Hematopoietic multipotent progenitor cell treated with erythropoietin and hydrocortisone succinate and interleukin-3 and kit ligand, for 8 days (in vitro differentiated cells): ENCODE measurements at regions not wholly inside any gene's neighbourhood (a gene's known extent, or its start where the extent isn't known, plus 50 kb on each side); places are given as distances from the start of the nearest gene placed in this dataset.
"Not testable (repeated sequence)": the region's sequence is repeated elsewhere in the genome, so short reads cannot be mapped to it uniquely, and the experiment has no call there.

Experiments used
- DNase-seq: peaks from one replicate; pipeline ENCODE4 v3.0.0-alpha.2; 2015

DNA sequence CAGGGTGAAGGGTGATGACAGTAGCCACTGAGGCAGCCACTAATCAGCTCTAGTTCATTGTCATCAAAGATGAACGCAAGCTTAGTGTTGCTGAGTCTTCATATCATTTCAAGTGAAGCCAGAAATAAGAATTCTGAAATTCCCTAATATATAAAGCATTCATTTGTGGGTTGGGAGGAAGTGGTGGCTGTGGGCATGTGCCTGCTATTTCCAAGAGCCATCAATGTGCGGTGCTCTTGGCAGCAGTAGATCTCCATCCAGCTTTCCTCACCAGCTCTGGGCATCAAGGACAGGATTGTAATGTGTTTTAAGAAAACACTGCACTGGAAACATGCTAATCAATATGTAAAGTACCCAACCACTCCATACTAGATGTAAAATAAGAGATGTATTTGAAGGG lies 202.5 kb upstream of the AHR start:
- DNase-seq: no peak

DNA sequence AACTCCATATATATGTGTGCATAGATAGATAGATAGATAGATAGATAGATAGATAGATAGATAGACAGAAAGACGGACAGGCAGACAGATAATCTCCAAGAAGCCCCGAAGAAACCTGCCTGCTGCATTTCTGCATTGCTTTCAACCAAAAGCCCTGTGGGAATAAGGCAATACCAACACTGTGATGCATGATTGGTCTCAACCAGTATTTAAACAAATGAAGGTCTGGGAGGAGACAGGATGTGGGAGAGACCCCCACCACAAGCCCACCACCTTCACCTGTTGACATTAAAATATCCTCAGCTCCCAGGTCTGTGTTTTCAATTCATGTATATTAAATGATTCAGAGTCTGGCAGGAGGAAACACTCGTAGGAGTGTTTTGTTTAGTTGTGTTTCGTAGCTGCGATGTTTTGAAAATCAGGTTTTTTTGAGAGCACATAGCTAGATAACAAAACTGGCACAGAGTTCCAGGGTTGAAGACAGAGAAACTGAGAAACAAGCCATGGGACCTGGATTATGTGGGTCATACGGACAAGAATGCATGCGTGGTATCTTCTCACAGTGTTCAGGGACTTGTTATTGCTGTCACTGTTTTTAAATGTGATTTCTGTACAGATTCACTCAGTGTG lies 200.7 kb upstream of the AHR start:
- DNase-seq: no peak

DNA sequence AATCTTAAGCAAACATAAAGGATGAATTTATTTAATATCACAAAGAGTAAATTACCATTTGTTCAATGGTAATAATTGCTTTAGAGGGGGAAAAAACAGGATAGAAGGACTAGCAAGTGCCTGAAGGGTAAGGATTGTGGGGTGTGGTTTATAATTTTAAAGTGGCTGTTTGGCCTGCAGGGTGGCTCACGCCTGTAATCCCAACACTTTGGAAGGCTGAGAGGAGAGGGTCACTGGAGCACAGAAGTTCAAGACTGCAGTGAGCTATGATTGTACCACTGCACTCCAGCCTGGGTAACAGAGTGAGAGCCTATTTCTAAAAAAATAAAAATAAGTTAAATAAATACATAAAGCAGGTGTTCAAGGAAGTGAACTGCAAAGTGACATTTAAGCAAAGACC lies 199.9 kb upstream of the AHR start:
- DNase-seq: no peak

DNA sequence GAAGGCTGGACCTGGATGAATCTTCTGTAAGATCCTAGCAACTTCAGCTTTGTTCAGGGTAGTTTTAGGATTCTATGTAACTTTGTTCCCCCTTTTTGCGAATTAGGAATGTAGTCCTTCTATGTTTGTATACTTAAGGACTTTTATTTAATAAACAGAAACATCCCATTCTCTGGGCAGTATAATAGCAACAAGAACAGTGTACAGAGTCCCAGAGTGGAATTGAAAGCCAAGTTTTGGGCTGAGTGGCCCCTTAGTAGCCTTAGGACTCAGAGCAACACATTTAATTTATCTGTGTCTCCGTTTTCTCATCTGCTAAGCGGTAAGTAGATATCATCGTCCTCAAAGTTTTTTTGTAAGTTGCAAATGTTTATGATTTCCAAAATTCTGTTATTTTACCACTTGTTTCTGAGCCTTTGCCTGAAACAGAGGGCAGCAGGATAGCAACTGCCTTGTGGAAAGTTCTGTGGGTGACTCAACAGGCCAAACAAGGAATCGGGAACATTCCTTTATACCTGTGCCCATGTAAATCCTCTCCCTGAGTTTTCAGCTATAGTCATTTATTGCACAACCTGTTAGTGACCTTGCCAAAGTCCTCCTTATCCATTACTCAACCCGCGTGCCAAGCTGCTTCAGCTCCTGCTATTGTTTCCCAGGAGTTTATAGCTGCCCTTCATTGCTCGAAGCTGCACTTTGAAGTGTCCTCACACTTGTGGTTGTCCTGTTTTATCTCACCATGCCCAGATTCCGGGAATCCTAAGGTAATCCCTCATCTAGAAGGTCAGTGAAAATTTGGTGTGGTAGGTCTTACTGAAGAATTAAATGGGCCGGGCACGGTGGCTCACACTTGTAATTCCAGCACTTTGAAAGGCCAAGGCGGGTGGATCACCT lies 199.1 kb upstream of the AHR start:
- DNase-seq: no peak

DNA sequence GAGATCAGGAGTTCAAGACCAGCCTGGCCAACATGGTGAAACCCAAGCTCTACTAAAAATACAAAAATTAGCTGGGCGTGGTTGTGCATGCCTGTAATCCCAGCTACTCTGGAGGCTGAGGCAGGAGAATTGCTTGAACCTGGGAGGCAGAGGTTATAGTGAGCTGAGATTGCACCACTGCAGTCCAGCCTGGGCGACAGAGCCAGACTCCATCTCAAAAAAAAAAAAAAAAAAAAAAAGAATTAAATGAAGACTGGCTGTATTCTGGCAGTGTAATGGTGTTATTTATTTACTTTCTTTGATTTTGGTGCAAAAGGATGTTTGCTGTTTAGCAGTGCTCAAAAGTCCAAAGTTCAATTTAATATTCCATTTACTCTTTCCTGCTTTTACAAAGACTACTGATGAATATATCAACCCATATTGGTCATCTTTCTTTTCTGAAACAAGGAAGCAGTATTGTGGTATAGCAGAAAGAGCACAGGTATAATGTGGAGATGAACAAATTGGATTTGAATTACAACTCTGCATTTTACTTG lies 198.4 kb upstream of the AHR start:
- not testable (repeated sequence) for DNase-seq

DNA sequence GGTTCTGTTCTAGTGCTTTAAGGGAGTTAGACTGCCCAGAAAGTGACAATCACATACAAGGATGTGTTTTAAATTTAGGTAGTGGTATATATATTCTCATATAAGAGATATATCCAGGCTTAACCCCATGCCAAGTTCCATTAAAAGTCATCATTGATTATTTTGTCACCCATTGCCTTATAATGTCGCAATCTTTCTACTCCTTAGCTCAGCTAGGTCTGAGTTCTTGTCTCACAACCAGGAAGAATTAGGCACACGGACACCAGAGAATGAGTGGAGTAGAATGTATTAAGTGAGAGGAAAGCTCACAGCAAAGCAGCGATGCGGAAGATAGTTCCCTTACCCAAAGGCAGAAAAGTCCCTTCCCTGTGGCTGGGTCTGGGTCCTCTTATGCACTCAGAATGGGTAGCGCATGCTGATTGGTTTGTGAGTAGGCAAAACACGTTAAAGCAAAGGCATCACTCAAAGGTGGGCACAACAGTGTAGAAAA lies 197.2 kb upstream of the AHR start:
- no peak for DNase-seq

DNA sequence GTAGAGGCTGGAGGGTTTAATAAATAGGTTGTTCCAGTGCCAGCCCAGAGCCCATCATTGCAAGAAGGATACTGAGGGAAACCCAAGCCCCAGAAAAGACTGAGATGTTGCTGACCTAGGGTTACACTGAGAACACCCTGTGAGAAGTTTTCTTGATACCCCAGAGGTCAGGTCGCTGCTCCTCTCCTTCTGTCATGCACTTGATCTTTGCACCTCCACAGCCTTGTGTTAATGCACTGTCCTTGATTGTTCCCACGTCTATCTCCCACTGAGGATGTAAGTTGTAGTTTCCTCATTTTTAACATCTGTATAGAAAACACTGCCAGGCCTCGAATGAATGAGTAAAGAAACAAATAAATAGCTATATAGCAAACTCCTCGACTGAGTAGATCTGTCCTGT lies 195.3 kb upstream of the AHR start:
- DNase-seq: no peak

DNA sequence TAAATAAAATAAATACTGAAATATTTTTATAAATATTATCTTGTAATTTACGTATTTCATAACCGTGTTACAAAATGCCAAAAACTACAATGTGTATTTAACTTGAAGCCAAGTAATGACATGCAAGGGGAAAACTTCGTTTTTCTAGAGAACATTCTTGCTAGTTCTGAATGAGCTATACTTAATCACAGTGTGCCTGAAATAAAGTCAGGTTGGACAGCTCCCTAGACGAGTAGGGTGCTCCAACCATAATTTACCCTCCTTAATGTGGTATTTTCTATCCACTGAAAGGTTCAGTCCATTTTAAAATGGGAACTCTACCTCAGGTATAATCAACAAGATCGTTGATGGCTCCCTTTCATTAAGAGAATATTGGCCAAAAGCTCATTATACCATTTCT lies 194.5 kb upstream of the AHR start:
- DNase-seq: no peak

DNA sequence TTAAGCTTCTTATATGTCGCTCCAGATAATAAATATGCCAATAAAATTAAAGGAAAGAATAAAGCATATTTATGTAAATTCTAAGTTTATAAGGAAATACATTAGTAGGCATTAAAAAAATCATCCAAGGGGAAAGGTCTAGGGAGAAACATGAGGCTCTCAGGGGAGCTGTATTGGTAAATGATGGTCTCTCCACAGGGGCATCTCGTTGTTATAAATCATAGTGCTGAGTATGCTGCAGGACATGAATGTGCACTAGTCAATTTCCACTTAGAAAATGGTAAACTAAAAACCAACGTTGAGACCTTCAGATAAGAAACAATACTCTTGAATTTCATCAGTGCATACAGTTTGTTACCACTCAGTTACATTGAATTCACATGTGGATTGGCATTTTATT lies 194.0 kb upstream of the AHR start:
- no peak for DNase-seq

DNA sequence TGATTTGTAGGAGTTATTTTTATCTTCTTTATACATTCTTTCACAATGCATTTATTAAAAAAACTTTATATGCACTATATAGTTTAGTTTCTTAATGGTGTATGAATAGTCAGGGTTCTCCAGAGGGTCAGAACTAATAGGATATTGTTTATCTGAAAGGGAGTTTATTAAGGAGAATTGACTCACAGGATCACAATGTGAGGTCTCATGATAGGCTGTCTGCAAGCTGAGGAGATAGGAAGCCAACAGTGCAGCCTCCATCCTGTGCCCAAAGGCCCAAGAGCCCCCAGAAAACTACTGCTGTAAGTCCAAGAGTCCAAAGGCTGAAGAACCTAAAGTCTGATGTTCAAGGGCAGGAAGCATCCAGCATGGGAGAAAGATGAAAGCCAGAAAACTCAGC lies 192.8 kb upstream of the AHR start:
- no peak for DNase-seq

DNA sequence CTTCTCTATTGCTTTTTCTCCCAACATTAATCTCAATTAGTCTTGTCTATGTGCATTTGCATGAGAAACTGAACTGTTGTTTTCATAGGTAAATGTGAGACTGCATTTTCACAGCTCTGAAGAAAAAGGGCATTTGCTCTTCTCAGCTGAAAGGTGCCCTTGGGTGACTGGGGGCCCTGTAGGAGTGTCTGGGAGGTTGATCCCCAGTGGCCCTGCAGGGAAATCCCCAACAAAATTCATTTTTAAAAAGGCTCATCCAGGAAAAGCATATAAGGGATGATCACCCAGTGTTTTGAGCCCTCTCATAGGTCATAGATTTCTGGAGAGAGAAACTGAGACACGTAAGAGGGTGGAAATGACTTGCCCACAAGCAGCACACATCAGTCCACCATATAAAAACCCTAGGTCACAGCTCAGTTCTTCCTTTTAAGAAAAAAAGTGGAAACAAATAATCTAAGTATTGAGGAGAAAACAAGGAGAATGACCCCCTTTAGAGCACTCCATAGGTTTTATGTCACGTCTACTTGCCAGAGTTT lies 190.3 kb upstream of the AHR start:
- no peak for DNase-seq

DNA sequence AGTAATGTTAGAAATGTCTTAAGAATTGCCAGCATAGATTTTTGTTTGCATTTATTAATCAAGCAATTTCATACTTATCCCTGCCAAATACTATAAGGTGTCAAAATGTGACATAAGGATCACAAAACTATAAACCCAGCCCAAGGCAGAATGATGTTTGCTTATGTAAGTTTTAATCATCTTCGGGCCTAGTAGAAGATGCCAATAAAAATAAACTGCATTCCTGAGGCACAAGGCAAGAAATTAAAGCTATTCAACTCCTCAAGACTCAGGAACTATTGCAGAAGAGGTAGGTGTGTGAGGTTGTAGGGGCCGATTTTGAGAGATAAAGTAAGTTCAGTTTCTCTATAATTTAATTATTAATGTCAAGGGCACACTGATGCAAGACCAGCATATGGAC lies 189.4 kb upstream of the AHR start:
- no peak for DNase-seq

DNA sequence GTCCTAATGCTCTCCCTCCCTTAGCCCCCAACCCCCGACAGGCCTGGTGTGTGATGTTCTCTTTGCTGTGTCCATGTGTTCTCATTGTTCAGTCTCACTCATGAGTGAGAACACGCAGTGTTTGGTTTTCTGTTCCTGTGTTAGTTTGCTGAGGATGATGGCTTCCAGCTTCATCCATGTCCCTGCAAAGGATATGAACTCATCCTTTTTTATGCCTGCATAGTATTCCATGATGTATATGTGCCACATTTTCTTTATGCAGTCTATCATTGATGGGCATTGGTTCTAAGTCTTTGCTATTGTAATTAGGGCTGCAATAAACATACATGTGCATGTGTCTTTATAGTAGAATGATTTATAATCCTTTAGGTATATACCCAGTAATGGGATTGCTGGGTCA lies 184.7 kb upstream of the AHR start:
- DNase-seq: not testable (repeated sequence)

DNA sequence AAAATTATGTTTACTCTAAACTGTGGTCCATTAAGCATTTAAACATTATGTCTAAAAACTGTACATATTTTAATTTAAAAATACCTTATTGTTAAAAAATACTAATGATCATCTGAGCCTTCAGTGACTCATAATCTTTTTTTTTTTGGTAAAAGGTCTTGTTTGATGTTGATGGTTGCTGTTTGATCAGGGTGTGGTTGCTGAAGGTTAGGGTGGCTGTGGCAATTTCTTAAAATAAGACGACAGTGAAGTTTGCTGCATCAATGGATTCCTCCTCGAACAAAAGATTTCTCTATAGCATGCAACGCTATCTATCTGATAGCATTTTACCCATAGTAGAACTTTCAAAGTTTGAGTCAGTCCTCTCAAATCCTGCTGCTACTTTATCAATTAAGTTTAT lies 180.0 kb upstream of the AHR start:
- DNase-seq: no peak

DNA sequence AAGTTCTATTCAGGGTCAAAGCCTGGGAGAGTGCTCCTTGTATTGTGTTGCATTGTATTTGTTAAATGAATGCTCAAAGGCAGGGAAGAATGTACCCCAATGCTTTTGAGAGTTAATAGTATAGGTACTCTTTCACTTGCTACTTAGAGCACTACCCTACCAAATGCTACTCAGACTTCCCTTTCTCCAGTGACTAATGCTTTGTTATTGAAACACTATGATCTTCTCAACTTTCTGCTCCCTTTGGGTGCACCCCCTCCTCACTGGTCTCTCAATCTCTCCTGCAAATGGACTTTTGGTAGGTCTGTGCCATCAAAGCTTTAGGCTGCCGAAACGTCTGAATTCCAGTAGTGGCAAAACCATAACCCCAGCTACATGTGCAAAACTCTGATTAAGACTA lies 177.7 kb upstream of the AHR start:
- no peak for DNase-seq

DNA sequence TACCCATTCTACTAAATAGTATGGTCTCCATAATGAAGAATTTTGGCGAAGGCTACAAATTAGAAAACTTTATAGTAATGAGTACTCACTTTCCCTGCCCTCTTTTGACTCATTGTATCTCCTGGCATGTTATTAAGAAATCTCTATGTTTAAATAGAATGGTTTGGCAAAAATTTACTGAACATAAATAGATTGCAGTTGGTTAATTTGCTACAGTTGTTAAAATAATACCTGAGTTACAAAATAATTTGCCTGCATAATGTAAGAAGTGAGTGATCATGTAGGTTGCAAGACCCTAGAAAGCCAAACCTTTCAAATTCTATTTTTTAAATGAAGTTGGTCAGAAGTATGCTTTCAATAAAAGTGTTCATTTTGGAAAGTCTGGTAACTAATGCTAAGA lies 176.8 kb upstream of the AHR start:
- no peak for DNase-seq

DNA sequence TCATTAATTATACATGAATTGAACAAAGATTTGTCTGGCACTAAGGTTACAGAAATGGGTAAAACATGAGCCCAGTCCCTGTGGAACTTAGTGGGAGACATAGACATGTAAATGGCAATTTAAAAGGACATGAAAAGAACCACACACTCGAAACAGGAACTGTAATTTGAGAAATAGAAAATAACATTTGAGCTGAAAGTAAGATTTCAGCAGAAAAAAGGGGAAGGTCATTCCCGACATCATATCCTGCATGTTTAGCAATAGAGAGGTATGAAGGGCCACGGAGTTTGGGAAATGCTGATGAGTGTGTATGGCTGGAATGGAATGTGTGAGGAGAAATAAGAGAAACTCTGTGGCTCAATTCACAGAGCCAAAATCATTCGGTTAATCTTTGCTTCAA lies 175.4 kb upstream of the AHR start:
- DNase-seq: no peak

DNA sequence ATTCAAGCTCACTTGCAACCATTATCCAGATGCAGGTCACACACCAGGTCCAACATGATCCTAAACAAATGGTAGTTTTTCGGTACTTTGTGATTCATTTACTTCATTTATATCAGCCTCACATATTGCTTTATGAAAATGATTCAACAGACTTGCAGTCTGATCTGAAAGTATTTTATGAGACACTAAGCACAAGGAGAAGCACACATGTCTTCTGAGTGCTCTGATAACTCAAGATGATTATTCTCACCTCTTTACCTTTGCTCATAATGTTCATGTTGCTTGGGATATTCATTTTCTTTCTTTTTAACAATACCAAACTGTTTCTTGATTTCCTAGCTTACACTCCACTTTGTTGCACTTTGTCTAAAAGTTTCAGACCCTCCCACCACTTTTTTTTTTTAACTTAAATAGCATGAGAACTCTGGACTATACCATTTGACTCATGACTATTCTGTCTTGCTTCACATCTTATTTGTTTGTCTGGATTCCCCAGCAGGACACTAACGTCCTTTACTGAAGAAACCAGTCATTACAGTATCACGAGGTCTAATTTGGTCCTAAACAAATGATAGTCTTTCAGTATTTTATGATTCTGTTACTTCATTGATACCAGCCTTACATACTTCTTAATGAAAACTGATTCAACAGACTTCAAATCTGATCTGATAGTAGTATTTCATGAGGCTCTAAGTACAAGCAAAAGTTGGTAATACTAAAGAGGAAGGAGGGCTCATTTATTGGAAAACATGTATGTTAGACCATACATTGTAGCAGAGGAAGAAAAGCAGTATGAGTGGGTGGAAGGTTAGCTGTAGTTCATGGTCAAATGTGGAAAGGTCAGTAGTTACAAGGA lies 171.8 kb upstream of the AHR start:
- DNase-seq: no peak

DNA sequence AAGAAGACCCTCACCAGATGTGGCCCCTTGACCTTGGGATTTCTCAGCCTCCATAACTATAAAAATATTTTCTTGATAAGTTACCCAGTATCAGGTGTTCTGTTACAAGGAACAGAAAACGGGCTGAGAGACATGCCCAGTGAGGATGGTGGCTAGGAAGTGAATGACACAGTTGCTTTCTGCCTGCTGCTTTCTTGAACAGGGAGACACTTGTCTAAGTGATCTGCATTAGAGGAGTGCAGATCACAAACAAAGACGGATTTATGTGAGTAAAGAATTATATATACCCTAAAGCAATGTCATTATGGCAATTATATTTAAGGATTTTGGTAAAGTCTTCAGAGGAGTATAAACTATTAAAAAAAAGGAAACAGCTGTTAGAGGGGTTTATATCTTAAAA lies 169.2 kb upstream of the AHR start:
- no peak for DNase-seq

DNA sequence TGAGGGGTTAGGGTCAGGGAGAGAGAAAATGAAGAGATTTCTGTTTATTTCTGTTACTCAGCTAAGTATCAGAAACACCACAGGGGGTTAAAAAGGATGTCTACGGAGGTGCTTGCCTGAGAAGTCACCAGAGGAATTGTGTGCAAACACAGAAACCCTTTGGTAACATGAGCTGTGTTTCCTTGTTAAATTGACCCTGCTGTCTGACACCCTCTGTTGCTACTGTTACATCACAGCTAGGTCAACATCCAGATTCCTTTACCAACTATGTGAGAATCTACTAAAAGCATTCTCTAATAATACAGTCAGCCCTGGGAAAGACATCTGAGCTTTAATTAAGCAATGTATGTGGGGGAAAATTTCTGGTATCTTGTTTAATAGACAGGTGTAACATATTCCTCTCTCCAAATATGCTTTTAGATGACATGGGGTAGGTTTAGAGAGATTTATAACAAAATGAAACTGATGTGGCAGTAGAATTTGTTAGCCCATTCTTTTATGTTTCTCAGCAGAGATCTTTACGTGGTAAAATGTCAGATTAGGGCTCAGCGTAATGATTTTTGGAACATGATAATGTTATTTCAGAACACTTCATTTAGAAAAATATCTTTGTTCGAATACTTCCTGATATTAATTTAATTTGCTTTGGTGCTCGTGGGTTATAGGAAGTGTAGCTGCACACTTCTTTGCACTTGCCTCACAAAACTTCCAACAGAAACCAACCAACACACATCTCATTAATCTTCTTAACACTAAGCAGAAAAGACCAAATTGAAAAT lies 168.0 kb upstream of the AHR start:
- no peak for DNase-seq

DNA sequence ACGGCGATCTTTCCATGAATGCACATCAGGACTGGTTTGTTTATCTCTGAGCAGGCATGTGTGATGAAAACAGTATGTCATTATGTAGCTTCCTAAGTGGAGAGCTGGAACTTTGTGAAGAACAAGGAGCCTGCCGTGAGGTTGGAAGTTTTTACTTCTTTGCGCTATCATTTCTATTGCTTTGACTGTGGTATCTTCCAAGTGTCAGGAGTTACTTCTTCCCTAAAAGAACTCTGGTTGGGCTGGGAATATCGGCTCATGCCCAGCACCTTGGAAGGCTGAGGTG lies 167.4 kb upstream of the AHR start:
- DNase-seq: no peak

DNA sequence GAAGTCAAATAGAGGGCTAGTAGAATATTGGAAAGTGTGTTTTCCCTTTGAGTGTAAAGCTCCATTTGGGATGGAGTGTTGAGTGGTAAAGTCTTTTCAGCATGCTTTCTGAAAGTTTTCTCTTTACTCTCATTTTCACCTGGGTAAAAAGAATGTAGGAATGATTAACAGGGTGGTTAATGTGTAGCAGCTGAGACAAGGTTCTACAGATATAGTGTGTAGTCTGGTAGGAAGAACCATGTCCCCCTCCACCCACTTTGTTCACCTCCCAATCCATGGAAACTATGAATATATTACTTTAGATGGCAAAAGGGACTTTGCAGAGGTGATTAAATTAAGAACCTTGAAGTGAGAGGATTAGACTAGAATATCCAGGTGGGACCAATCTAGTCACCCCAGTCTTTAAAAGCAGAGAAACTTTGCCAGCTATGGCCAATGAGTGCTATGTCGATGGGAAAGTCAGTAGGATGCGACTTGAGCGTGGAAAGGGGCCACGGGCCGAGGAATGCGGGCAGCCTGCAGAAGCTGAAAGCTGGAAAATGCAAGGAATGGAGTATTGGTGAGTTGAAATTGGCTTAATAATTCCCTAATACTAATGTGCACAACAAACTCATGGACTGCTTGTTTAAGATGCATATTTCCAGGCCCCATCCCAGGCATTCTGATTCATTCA lies 166.3 kb upstream of the AHR start:
- no peak for DNase-seq
